ENCODE measurements at regions not wholly inside any gene's neighbourhood (a gene's known extent, or its start where the extent isn't known, plus 50 kb on each side); places are given as distances from the start of the nearest gene placed in this dataset.

DNA sequence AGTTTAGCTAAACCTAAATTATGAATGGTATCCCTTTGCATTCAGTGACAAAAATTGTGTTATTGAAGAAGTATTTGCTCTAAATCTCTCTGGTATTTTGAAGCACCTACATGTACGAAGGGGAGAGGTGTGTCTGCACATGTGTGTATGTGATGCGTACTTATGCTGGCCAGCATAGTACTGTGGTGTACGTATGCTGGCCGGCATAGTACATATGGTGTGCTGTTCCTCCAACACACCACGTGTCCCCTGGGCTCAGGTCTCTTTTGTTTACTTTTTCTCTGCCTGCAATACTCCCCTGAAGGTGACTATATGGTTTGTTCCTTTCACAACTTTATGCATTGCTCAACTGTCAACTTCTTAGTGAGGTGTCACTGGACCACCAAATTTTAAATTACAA, 360.3 kb downstream of the CRPPA start:
- no peak overlapping the region for H3K4me3 ChIP-seq (ENCODE audit: low read depth, low read length)
- TF ChIP-seq, protein P1, sequence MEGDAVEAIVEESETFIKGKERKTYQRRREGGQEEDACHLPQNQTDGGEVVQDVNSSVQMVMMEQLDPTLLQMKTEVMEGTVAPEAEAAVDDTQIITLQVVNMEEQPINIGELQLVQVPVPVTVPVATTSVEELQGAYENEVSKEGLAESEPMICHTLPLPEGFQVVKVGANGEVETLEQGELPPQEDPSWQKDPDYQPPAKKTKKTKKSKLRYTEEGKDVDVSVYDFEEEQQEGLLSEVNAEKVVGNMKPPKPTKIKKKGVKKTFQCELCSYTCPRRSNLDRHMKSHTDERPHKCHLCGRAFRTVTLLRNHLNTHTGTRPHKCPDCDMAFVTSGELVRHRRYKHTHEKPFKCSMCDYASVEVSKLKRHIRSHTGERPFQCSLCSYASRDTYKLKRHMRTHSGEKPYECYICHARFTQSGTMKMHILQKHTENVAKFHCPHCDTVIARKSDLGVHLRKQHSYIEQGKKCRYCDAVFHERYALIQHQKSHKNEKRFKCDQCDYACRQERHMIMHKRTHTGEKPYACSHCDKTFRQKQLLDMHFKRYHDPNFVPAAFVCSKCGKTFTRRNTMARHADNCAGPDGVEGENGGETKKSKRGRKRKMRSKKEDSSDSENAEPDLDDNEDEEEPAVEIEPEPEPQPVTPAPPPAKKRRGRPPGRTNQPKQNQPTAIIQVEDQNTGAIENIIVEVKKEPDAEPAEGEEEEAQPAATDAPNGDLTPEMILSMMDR (IDR thresholded peaks at IDR 0.05; ENCODE audit: insufficient read depth, low read depth, low read length), result no peak
- DNase-seq (ENCODE audit: low read depth), result no peak

DNA sequence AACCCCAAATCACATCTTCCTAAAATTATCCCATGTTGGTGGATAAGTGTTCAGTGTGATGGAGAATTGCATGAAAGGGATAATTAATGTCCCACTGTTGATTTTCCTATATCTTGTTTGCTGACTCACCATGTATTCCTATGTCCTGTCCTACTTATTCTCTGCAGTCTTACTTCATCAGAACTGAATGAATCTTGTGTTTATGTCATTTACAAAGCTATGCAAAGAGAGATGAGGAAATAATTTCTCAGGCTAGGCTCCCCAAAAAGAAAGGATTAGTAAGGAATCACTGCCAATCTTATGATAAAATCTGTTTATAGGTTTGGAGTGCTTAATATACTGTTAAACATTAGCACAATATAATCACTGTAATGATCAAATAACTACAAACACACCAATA, 360.8 kb downstream of the CRPPA start:
- TF ChIP-seq, protein P1 (IDR thresholded peaks at IDR 0.05; ENCODE audit: insufficient read depth, low read depth, low read length), result no peak
- H3K4me3 ChIP-seq (ENCODE audit: low read depth, low read length), result no peak overlapping the region
- DNase-seq (ENCODE audit: low read depth), result no peak

DNA sequence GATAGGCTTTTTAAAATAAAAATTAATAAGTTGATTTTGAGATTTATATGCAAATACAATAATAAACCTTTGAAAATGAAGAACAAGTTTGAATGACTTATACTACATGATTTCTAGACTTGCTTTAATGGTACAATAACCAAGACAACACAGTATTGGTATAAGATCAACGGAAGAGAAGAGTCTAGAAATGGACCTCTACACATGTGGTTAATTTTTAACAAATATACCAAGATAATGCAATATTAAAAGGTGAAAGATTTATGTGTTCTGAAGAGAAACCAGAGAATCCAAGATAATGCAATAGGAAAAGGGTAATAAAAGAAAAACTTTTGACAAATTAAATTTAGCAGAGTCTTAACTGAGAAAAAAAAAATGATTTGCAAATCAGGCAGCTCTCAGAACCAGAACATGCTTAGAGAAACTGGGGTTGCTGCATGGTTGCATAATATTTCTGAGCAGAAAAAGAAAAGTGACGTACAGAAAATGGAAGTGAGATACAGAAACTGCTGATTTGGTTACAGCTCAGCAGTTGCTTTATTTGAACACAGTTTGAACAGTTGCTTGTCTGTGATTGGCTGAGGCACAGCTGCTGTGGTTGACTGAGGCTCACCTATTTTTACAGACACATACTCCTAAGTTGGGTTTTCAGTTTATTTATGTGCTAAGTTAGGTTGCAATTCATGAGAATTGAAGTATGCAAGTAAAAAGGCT, 365.9 kb downstream of the CRPPA start:
- TF ChIP-seq, protein P1 (IDR thresholded peaks at IDR 0.05; ENCODE audit: insufficient read depth, low read depth, low read length), result no peak
- no peak for DNase-seq (ENCODE audit: low read depth)
- H3K4me3 ChIP-seq (ENCODE audit: low read depth, low read length), result no peak overlapping the region

DNA sequence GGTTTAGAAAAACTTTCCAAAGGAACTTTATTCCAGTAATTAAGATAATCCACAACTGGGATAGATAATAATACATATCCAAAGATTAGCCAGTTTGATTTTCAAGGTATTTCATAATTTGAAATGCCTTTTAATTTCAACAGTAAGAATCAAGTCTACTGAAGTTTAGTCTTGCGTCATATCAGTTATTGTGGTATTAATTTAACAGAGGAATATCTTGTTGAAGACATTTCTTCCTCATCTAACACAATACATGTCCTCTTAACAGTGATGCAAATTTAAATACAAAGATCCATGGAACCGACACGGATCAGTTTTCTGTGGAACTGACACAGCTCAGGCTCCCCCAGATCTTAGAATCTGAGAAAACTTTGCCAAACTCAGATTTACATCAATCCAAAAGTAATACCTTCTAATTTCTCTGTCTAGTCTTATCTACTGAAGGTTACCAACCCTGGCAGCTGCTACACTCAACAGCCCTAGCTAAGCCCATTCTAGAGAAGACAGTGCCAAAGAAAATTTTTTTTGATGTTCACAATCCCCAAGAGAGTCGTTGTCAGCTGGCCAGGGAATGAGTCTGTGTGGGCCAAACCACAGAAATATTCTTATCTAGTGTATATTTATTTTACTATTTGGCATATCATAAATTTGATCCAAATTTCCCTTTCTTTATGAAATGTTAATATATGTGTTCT, 365.2 kb upstream of the MEOX2 start:
- TF ChIP-seq, protein P1 (IDR thresholded peaks at IDR 0.05; ENCODE audit: insufficient read depth, low read depth, low read length), result no peak
- H3K4me3 ChIP-seq (ENCODE audit: low read depth, low read length), result no peak overlapping the region
- DNase-seq (ENCODE audit: low read depth), result peak; percentile 17

DNA sequence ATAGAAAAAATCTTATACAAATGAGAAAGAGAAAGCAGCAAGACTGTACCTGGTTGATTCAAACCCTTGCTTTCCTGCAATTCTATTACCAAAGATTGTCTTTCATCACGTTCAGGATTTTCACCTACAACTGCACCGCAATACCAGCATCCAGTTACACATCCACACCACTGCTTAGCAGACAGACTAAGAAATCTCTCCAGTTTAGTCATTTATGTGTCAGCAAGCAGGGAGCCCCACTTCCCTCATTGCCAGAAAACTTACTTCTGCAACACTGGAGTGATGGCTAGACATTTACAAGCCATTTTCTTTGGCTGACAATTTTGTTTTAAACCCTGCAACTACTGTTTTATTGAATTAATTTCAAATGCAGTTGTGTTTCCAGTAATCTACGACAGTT, 359.6 kb upstream of the MEOX2 start:
- H3K4me3 ChIP-seq (ENCODE audit: low read depth, low read length), result no peak overlapping the region
- TF ChIP-seq, protein P1 (IDR thresholded peaks at IDR 0.05; ENCODE audit: insufficient read depth, low read depth, low read length), result no peak
- no peak for DNase-seq (ENCODE audit: low read depth)

DNA sequence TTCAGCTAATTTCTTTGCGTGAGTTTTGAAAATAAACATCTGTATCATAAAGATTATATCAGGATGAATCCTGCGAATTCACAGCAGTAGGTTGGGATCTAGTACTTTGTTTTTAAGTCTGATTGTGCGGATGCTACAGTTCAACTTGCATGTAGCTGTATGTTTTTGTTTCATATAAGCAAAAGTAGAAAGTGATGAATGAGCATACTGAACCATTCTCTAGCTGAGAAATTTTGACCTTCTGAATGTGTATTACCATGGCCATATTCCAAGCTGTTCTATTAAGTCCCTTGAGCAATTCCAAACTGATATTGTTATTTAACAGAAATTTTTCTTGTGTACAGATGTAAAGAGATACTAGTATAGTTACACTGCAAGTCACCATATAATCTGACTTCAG, 358.8 kb upstream of the MEOX2 start:
- DNase-seq (ENCODE audit: low read depth), result no peak
- no peak overlapping the region for H3K4me3 ChIP-seq (ENCODE audit: low read depth, low read length)
- TF ChIP-seq, protein P1 (IDR thresholded peaks at IDR 0.05; ENCODE audit: insufficient read depth, low read depth, low read length), result no peak

Data from fibroblast of villous mesenchyme (primary cell).